ENCODE measurements at regions not wholly inside any gene's neighbourhood (a gene's known extent, or its start where the extent isn't known, plus 50 kb on each side); places are given as distances from the start of the nearest gene placed in this dataset.

DNA sequence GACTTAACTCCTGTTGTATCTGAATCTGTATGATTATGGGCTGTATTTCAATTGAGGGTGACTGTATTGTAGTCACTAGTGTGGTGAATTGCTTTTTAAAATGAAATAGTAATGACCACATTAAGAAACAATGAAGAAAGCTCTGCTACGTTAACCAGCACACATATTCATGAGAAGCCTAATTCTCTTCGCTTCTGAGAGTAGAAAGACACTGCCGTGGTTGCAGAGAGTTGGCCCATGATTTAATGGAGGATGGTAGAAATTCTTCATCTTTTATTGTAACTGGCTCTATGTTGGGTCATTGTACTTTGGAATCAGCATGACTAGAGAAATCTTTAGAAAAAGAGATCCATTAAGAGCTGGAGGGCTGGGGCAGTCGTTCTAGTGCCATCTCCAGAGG lies 451.5 kb downstream of the PCDH17 start:
- no peak for DNase-seq
- no peak overlapping the region for H3K4me3 ChIP-seq
- H3K36me3 ChIP-seq, result no peaks in the 10 kb centered on the region
- no peaks in the 10 kb centered on the region for H3K4me1 ChIP-seq
- TF ChIP-seq, protein P1, sequence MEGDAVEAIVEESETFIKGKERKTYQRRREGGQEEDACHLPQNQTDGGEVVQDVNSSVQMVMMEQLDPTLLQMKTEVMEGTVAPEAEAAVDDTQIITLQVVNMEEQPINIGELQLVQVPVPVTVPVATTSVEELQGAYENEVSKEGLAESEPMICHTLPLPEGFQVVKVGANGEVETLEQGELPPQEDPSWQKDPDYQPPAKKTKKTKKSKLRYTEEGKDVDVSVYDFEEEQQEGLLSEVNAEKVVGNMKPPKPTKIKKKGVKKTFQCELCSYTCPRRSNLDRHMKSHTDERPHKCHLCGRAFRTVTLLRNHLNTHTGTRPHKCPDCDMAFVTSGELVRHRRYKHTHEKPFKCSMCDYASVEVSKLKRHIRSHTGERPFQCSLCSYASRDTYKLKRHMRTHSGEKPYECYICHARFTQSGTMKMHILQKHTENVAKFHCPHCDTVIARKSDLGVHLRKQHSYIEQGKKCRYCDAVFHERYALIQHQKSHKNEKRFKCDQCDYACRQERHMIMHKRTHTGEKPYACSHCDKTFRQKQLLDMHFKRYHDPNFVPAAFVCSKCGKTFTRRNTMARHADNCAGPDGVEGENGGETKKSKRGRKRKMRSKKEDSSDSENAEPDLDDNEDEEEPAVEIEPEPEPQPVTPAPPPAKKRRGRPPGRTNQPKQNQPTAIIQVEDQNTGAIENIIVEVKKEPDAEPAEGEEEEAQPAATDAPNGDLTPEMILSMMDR (IDR thresholded peaks at IDR 0.05), result no peak
- no peaks in the 10 kb centered on the region for H3K9me3 ChIP-seq
- no peak for ATAC-seq
- intact Hi-C loops (cut with DNase I), result no loop called here
- no peak overlapping the region for H3K27ac ChIP-seq
- no peaks in the 10 kb centered on the region for H3K27me3 ChIP-seq

DNA sequence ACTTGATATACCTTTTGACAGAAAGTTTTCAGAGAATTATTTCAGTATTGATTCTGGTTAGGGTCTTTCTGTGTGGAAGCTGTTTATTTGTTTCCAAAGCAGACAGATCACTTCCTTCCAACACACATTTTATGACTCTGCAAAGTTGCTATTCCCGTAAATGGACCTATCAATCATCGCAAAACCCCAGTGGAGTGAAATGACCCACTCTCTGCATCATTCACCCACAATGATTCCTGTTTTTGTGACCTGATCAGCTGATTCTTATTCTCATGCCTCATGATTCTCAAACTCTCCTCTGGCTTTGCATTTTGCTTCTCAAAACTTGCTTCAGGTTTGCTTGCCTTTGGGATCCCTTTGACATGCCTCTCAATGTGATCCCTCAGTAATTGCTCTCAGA lies 453.7 kb downstream of the PCDH17 start:
- ATAC-seq, result no peak
- H3K36me3 ChIP-seq, result no peaks in the 10 kb centered on the region
- TF ChIP-seq, protein P1 (IDR thresholded peaks at IDR 0.05), result no peak
- H3K27ac ChIP-seq, result no peak overlapping the region
- DNase-seq, result no peak
- intact Hi-C loops (cut with DNase I), result no loop called here
- H3K4me1 ChIP-seq, result no peaks in the 10 kb centered on the region
- H3K4me3 ChIP-seq, result no peak overlapping the region
- no peaks in the 10 kb centered on the region for H3K9me3 ChIP-seq
- no peaks in the 10 kb centered on the region for H3K27me3 ChIP-seq

DNA sequence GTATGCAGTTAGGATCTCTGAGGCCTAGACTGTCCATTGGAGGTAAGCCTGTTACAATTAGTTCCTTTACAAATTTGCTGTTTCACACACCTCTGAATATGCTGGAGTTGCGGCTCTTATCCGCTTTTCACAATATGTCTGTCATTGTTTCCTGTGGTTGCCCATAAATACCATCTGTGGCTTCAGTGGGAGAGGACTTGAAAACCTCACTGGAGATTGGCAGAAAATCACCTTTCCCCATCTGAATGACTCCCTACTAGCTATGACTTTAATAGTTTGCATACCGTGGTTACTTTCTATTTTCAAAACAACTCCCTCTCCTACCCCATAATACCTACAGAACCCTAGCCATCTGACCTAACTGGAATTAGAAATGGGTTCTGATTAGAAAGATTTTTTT lies 454.3 kb downstream of the PCDH17 start:
- H3K9me3 ChIP-seq, result no peaks in the 10 kb centered on the region
- H3K4me1 ChIP-seq, result no peaks in the 10 kb centered on the region
- no peak for DNase-seq
- no peaks in the 10 kb centered on the region for H3K36me3 ChIP-seq
- no peak for ATAC-seq
- TF ChIP-seq, protein P1 (IDR thresholded peaks at IDR 0.05), result no peak
- H3K4me3 ChIP-seq, result no peak overlapping the region
- no peaks in the 10 kb centered on the region for H3K27me3 ChIP-seq
- no peak overlapping the region for H3K27ac ChIP-seq
- intact Hi-C loops (cut with DNase I), result no loop called here

DNA sequence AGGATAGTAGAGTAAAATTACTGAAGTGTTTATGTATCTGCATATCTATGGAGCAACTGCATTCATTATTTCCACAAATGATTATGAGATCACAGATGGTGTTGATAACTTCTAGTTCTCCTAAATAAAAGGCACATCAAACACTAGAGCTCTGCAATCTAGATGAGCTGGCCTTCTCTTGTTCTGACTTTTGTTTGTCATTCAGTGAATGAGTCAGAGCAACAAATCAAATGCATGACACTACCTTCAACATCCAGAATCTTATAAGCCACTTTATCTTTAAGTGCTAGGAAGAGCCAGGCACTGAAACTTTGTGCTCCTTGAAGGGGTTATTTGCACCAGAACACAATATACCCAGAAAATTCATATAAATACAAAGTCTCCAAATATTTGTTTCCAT lies 456.0 kb downstream of the PCDH17 start:
- no peaks in the 10 kb centered on the region for H3K27me3 ChIP-seq
- H3K4me3 ChIP-seq, result no peak overlapping the region
- intact Hi-C loops (cut with DNase I), result no loop called here
- ATAC-seq, result no peak
- H3K4me1 ChIP-seq, result no peaks in the 10 kb centered on the region
- no peak for DNase-seq
- no peaks in the 10 kb centered on the region for H3K9me3 ChIP-seq
- H3K36me3 ChIP-seq, result no peaks in the 10 kb centered on the region
- H3K27ac ChIP-seq, result no peak overlapping the region
- TF ChIP-seq, protein P1 (IDR thresholded peaks at IDR 0.05), result no peak

DNA sequence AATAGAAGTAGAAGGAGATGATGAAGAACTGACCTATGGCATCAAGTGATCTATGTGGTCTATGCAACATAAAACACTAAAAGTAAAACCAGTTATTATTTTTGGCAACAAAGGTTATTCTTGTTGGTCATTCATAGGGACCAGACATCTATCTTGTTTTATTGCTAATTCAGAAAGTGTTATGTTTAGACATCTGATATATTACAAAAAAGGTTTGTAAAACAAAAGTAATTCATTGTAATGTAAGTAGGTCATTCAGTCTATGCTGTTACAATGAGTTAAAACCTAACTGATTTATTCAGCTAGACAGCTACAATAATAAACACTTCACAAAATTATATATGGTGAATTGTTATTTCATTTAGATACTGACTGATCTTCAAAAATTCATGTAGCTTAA lies 461.9 kb downstream of the PCDH17 start:
- H3K9me3 ChIP-seq, result no peaks in the 10 kb centered on the region
- H3K4me3 ChIP-seq, result no peak overlapping the region
- H3K27me3 ChIP-seq, result no peaks in the 10 kb centered on the region
- no peaks in the 10 kb centered on the region for H3K36me3 ChIP-seq
- H3K4me1 ChIP-seq, result no peaks in the 10 kb centered on the region
- TF ChIP-seq, protein P1 (IDR thresholded peaks at IDR 0.05), result no peak
- no peak for DNase-seq
- no peak overlapping the region for H3K27ac ChIP-seq
- no peak for ATAC-seq
- intact Hi-C loops (cut with DNase I), result no loop called here

DNA sequence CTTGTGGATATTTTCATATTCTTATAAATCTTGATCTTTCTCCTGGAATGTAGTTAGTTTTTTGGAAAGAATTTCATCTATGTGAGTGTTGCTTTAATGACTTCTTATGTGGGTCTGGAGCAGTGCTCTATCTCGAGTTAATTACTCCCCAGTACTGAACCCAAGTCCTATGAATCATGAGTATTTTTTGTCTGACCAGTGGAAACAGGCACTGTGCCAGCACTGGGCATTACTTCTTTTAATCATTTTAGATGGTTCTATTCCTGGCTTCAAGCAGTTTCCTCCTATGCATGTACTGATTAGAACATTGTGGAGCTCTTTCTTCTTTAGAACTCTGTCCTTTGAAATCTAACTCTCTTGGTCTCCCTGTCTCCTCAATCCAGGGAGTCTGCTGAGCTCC lies 466.3 kb downstream of the PCDH17 start:
- DNase-seq, result no peak
- H3K36me3 ChIP-seq, result no peaks in the 10 kb centered on the region
- no peaks in the 10 kb centered on the region for H3K9me3 ChIP-seq
- no peaks in the 10 kb centered on the region for H3K27me3 ChIP-seq
- no peak overlapping the region for H3K27ac ChIP-seq
- H3K4me1 ChIP-seq, result no peaks in the 10 kb centered on the region
- TF ChIP-seq, protein P1 (IDR thresholded peaks at IDR 0.05), result no peak
- no peak overlapping the region for H3K4me3 ChIP-seq
- no peak for ATAC-seq
- intact Hi-C loops (cut with DNase I), result no loop called here

Data from upper lobe of right lung (tissue), 1 donor.